Fibroblast of gingiva (primary cell): ENCODE measurements at regions not wholly inside any gene's neighbourhood (a gene's known extent, or its start where the extent isn't known, plus 50 kb on each side); places are given as distances from the start of the nearest gene placed in this dataset.
"Not testable (repeated sequence)": the region's sequence is repeated elsewhere in the genome, so short reads cannot be mapped to it uniquely, and the experiment has no call there.

ENCODE experiments used
- DNase-seq: peaks from one replicate; pipeline ENCODE4 v3.0.0-alpha.2; 2011; ENCODE audit warnings: low read depth

- not testable (repeated sequence) for DNase-seq
Measured at GRCh38 chr5:29451004-29451403, 1742.5 kb upstream of the CDH6 start.

- DNase-seq = no peak
Measured at GRCh38 chr5:29414681-29415080, 1778.8 kb upstream of the CDH6 start.

- no peak for DNase-seq
Measured at GRCh38 chr5:29412979-29413378, 1780.5 kb upstream of the CDH6 start.

- no peak for DNase-seq
Measured at GRCh38 chr5:29402270-29402669, 1791.2 kb upstream of the CDH6 start.

GRCh38 chr5:29389993-29390392, 1803.5 kb upstream of the CDH6 start:
- DNase-seq = no peak

- no peak for DNase-seq
Measured at GRCh38 chr5:29387384-29387783, 1806.1 kb upstream of the CDH6 start.

GRCh38 chr5:29382780-29383179, 1810.7 kb upstream of the CDH6 start:
- no peak for DNase-seq

GRCh38 chr5:29380029-29380428, 1813.5 kb upstream of the CDH6 start:
- DNase-seq = no peak

- no peak for DNase-seq
Measured at GRCh38 chr5:29379619-29380018, 1813.9 kb upstream of the CDH6 start.

- DNase-seq = no peak
Measured at GRCh38 chr5:29378104-29378503, 1815.4 kb upstream of the CDH6 start.

- no peak for DNase-seq
Measured at GRCh38 chr5:29370248-29370647, 1823.2 kb upstream of the CDH6 start.

- no peak for DNase-seq
Measured at GRCh38 chr5:29367176-29367833, 1826.2 kb upstream of the CDH6 start.

- no peak for DNase-seq
Measured at GRCh38 chr5:29351170-29351569, 1842.3 kb upstream of the CDH6 start.

GRCh38 chr5:29337030-29337429, 1856.5 kb upstream of the CDH6 start:
- no peak for DNase-seq

GRCh38 chr5:29321591-29321990, 1871.9 kb upstream of the CDH6 start:
- no peak for DNase-seq

- no peak for DNase-seq
Measured at GRCh38 chr5:29309359-29309758, 1884.1 kb upstream of the CDH6 start.

GRCh38 chr5:29307478-29307877, 1886.0 kb upstream of the CDH6 start:
- DNase-seq = no peak

GRCh38 chr5:29304545-29304944, 1888.9 kb upstream of the CDH6 start:
- DNase-seq = no peak

- no peak for DNase-seq
Measured at GRCh38 chr5:29296548-29296947, 1896.9 kb upstream of the CDH6 start.

- DNase-seq = no peak
Measured at GRCh38 chr5:29277642-29278041, 1915.8 kb upstream of the CDH6 start.

GRCh38 chr5:29276371-29276770, 1917.1 kb upstream of the CDH6 start:
- DNase-seq = no peak

GRCh38 chr5:29263915-29264351, 1929.6 kb upstream of the CDH6 start:
- DNase-seq = no peak

- DNase-seq = no peak
Measured at GRCh38 chr5:29262339-29263123, 1931.0 kb upstream of the CDH6 start.

GRCh38 chr5:29261213-29261612, 1932.3 kb upstream of the CDH6 start:
- DNase-seq = no peak
